Chondrocyte (in vitro differentiated cells): ENCODE measurements at regions not wholly inside any gene's neighbourhood (a gene's known extent, or its start where the extent isn't known, plus 50 kb on each side); places are given as distances from the start of the nearest gene placed in this dataset.
"Not testable (repeated sequence)": the region's sequence is repeated elsewhere in the genome, so short reads cannot be mapped to it uniquely, and the experiment has no call there.

Experiments
- DNase-seq: peaks from one replicate; pipeline ENCODE4 v3.0.0; 2021; ENCODE audit warnings: mixed read lengths, low spot score
- H3K27ac Mint-ChIP-seq: one replicate; pipeline ENCODE4 v1.8.0; 2021; ENCODE audit warnings: mild to moderate bottlenecking, moderate library complexity, mixed read lengths; ENCODE audit not compliant: unreplicated experiment
- H3K27me3 Mint-ChIP-seq: 2 replicates; pipeline ENCODE4 v1.8.0; 2021; ENCODE audit warnings: low read depth, mixed read lengths
- H3K36me3 Mint-ChIP-seq: 2 replicates; pipeline ENCODE4 v1.8.0; 2021; ENCODE audit warnings: low read depth, mixed read lengths
- H3K4me1 Mint-ChIP-seq: 2 replicates; pipeline ENCODE4 v1.8.0; 2021; ENCODE audit warnings: low read depth, mild to moderate bottlenecking, mixed read lengths
- H3K4me3 Mint-ChIP-seq: one replicate; pipeline ENCODE4 v1.8.0; 2021; ENCODE audit warnings: mild to moderate bottlenecking, moderate library complexity, mixed read lengths; ENCODE audit not compliant: unreplicated experiment
- H3K9me3 Mint-ChIP-seq: 2 replicates; pipeline ENCODE4 v1.8.0; 2021; ENCODE audit warnings: low read depth, mixed read lengths
- CTCF ChIP-seq: fragments of 200-600 bp; sonication (generic); IDR thresholded peaks from 2 replicates; pipeline ENCODE4 v1.5.0; 2021; ENCODE audit warnings: antibody characterized with exemption, mild to moderate bottlenecking, moderate library complexity

DNA sequence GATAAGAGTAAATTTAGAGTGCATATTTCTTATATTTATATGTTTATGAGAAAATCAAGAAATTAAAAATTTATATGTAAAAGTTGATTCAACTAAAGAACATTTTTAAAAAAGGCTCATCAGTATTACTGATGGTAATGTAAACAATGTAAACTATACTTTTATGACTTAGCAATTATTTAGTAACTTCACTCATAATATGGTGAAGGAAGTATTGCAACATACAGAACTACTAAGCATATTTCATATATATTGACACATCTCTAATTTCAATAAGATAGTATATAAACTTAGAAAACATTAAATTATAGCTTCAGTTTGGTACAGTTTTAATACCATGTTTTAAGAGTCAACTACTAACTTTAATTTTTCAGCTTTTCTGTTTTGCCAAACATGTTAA is 512.8 kb upstream of the PCDH7 start:
- Mint-ChIP-seq H3K27ac (no peak overlapping the region), H3K9me3 (peaks cover 14% of the 10 kb centered on the region), H3K27me3 (no peaks in the 10 kb centered on the region), H3K36me3 (peaks cover 5% of the 10 kb centered on the region), H3K4me1 (peaks cover 18% of the 10 kb centered on the region), H3K4me3 (no peak overlapping the region)
- TF ChIP-seq CTCF, result no peak
- no peak for DNase-seq

DNA sequence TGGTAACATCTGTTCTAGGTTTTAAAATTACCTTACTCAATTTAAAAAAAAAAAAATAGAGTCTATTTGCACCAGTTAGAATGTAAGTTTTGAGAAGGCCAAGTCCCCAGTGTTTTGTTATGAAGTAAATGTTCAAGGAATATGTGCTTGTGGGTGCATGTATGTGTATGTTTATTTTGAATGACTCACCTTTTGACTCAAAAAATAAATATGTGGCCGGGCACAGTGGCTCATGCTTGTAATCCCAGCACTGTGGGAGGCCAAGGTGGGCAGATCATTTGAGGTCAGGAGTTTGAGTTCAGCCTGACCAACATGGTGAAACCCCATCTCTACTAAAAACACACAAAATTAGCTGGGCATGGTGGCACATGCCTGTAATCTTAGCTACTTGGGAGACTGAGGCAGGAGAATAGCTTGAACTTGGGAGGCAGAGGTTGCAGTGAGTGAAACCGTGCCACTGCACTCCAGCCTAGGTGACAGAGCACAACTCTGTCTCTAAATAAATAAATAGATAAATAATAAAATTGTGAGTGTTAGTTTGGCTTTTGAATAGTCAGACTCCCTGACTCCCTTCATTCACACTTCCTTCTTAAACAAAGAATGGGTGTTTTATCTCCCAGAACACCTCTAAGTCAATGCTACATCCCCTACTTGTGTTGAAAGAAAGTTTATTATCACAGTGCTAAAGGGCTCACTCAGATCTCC is 511.3 kb upstream of the PCDH7 start:
- H3K4me3 Mint-ChIP-seq, result no peak overlapping the region
- H3K36me3 Mint-ChIP-seq, result no peaks in the 10 kb centered on the region
- H3K9me3 Mint-ChIP-seq, result peaks cover 4% of the 10 kb centered on the region
- DNase-seq, result no peak
- peak overlapping the region; percentile 37 for H3K27ac Mint-ChIP-seq
- no peak for TF ChIP-seq CTCF
- peaks cover 20% of the 10 kb centered on the region for H3K4me1 Mint-ChIP-seq
- H3K27me3 Mint-ChIP-seq, result no peaks in the 10 kb centered on the region

GRCh38 chr4:30215973-30216372 is 504.2 kb upstream of the PCDH7 start:
- not testable (repeated sequence) for H3K27me3 Mint-ChIP-seq, DNase-seq, H3K4me3 Mint-ChIP-seq, H3K4me1 Mint-ChIP-seq, H3K36me3 Mint-ChIP-seq, H3K27ac Mint-ChIP-seq
- peaks cover 25% of the 10 kb centered on the region for H3K9me3 Mint-ChIP-seq

DNA sequence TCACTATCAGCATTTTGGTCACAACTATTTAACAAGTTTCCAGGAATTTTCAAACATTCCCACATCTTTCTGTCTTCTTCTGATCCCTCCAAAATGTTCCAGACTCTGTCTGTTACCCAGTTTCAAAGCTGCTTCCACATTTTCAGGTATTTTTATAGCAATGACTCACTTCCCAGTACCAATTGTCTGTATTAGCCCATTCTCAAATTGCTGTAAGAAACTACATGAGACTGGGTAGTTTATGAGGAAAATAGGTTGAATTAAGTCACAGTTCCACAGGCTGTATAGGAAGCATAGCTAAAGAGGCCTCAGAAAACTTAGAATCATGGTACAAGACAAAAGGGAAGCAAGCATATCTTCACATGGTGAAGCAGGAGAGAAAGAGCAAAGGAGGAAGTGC is 475.0 kb upstream of the PCDH7 start:
- DNase-seq, result no peak
- Mint-ChIP-seq H3K4me3 (no peak overlapping the region), H3K4me1 (peaks cover 4% of the 10 kb centered on the region), H3K27ac (no peak overlapping the region), H3K36me3 (peaks cover 2% of the 10 kb centered on the region), H3K9me3 (peaks cover 13% of the 10 kb centered on the region), H3K27me3 (no peaks in the 10 kb centered on the region)
- no peak for TF ChIP-seq CTCF

- Mint-ChIP-seq H3K27ac (no peak overlapping the region), H3K27me3 (no peaks in the 10 kb centered on the region), H3K4me3 (no peak overlapping the region), H3K9me3 (peaks cover 19% of the 10 kb centered on the region), H3K36me3 (peaks cover 7% of the 10 kb centered on the region), H3K4me1 (peaks cover 16% of the 10 kb centered on the region)
- TF ChIP-seq CTCF, result no peak
- no peak for DNase-seq
Measured at GRCh38 chr4:30256116-30256832, 463.9 kb upstream of the PCDH7 start.

DNA sequence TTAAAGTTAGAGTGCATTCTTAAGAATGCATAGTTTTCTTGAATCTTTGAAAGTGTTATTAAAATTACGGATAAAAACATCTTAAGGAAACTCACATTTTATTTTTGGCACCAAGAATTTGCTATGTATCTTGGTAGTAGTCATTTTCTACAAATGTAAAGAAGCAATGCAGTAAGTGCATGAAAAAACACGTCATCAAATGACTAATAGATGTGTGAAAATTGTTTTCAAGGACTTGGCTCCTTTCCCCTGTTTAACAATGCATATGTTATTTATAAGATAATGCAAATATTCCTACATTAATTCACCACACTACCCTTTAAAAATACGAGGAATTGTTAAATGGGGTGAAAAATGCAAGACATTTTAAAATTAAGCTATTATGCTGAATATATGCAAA is 461.2 kb upstream of the PCDH7 start:
- Mint-ChIP-seq H3K4me1 (peaks cover 23% of the 10 kb centered on the region), H3K36me3 (peaks cover 1% of the 10 kb centered on the region), H3K27me3 (no peaks in the 10 kb centered on the region), H3K27ac (no peak overlapping the region), H3K9me3 (peaks cover 4% of the 10 kb centered on the region), H3K4me3 (no peak overlapping the region)
- DNase-seq, result no peak
- TF ChIP-seq CTCF, result no peak
